ENCODE measurements at regions not wholly inside any gene's neighbourhood (a gene's known extent, or its start where the extent isn't known, plus 50 kb on each side); places are given as distances from the start of the nearest gene placed in this dataset.

- TF ChIP-seq POLR2A (IDR thresholded peaks at IDR 0.05) (no peak), CTCF (IDR thresholded peaks at IDR 0.05) (no peak)
Observed at GRCh38 chr4:133943081-133943480, 258.5 kb downstream of the PABPC4L start.

Measured in breast epithelium (tissue), 3 donors.